NCI-H187 treated with DMSO at 0.1 percent for 48 hours (cell line): ENCODE measurements at regions not wholly inside any gene's neighbourhood (a gene's known extent, or its start where the extent isn't known, plus 50 kb on each side); places are given as distances from the start of the nearest gene placed in this dataset.
A peak's percentile ranks its signal among the peaks of the same experiment; 100 is the strongest.

Source experiments
- DNase-seq: peaks from one replicate; lab custom pipeline; 2025; lab: John Stamatoyannopoulos, UW

DNA sequence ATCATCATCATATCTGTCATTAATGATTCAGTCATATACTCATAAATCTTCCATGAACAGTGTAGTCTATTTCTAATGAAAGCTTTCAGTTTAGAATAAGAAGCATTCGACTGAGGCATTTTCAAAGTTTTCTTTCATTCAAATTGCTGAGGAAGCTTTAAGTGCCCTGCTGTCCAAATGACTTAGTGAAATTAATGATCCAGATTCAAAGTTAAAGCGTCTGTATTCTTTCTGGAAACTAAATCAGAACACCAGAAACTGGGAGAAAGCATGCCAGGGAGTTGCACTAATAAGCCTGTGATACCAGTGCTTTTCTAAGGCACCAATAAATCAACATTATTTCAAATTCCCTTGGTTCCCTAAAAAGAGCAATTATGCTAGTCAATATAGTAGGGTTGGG is 367.8 kb upstream of the ANO5 start:
- no peak for DNase-seq

DNA sequence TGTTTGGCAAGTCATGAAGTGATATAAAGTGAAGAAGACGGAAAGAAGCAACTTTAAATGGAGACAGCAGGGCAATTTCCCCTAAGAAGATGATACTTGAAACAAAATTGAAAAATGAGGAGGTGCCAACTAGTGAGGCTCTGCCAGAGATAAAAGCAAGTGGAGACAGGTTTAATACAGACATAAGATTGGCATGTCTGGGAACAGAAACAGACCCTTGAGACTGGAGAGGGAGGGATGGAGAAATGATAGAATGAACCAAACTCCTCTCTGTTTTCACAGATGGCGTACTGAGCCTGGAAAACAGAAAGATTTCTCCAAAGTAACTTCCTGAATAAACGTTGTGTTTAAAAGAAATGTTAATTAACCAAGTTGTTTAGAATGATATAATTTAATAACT is 354.5 kb upstream of the ANO5 start:
- no peak for DNase-seq

- DNase-seq, result no peak
These were observed 353.1 kb upstream of the ANO5 start for GRCh38 chr11:21839796-21840195.

GRCh38 chr11:21861314-21861713 is 331.6 kb upstream of the ANO5 start:
- no peak for DNase-seq

DNA sequence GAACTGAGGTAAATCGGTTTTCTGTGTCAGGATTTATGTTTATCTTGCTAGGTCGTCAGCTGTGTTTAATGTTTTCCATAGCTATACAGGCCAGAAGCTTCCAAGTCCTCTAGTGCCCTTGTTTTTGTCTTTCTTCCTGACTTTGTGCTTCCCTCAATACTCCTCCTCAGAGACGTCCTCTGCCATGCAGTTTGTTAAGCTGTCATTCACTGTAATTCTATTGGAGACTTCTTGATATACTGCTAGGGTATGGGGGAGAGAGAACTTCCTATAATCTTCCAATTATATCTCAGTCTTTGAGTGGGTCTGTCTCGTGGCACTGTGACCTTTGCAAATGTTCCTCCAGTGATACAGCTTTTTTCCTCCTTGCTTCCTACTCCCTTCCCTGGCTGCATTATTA is 327.3 kb upstream of the ANO5 start:
- DNase-seq, result no peak

- no peak for DNase-seq
These were observed 326.1 kb upstream of the ANO5 start for GRCh38 chr11:21866781-21867180.

- no peak for DNase-seq
These were observed 315.7 kb upstream of the ANO5 start for GRCh38 chr11:21877151-21877550.

- DNase-seq, result no peak
These were observed 309.5 kb upstream of the ANO5 start for GRCh38 chr11:21883354-21883753.

DNA sequence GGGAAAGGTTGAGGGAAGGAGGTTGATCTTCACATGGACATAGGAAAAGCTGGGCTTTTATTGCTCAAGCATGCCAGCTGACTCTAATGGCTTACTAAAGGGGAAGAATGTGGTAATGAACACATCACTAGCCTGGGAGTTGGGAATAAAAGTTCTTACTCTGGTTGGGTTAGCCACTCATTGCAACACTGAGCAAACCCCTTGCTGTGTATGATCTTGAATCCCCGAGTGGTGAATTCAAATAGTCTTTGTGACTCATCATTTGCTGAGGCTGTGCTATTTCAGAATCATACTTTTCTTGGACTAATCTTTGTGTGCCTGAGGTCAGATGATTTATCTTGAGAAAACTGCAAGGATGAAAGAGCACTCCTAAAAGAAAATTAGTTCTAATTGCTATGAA is 304.1 kb upstream of the ANO5 start:
- DNase-seq, result no peak

DNA sequence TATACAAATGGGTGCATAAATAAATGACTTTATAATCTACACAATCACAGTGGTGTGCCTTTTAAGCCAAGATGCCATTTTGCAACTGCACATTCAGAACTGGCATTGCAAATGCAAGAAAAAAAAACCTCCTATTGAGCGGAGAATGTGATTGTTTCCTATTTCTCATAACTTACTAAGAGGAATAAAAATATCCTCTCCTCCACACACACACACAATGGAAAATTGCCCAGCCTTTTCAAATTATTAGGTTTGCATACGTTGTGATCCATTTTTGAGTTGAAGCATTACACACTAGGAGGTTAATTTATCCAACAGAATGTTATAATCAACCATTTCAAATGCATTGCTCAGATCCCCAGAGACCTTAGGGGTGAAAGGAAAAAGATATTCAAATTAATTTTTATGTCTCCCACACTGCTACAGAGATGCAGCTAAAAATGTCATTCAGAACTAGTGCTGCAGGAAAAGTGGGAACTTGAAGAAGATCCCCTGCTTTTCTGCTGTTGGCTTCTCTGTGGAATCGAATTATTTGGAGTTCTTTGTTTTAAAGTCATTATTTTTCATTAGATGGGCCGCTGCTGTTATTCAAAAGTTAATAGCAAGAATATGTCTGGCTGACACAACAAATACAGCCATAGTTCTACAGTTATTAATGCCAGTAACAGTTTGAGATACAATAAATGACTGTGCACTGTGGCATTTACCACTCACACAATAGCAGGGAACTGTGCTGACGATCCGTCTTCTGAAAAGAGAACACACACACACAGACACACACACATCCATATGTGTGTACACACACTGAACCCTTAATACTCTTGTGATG is 299.9 kb upstream of the ANO5 start:
- no peak for DNase-seq

DNA sequence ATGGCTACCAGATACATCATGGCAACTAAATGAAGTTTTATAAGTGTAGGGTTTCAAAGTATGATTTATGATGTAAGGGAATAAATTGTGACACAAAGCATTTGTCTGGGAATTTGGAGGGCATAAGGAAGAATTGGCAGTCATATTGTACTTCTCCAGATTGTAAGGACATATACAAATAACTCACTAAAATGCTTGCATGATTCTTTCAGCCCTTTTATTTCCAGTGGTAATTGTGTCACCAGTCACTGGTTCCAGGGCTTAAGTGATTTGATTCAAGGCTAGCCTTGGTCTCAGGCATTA is 299.4 kb upstream of the ANO5 start:
- no peak for DNase-seq

DNA sequence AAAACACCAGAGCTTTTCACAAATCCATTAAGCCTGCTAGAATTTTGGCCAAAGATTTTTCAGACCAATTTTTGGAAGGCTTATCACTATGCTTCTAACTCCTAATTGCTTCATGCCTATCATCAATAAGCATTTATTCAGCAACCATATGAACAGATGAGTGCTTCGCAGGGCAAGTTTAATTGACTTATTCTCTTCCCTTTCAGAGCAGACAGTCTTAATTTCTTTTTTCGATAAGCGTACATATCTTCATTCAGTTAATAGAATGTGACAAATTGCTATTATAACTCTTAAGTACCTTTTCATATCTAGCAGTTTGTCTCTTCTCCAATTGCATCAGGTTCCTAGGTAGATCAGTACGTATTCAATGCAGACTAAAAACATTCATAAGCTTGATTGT is 298.4 kb upstream of the ANO5 start:
- no peak for DNase-seq

DNA sequence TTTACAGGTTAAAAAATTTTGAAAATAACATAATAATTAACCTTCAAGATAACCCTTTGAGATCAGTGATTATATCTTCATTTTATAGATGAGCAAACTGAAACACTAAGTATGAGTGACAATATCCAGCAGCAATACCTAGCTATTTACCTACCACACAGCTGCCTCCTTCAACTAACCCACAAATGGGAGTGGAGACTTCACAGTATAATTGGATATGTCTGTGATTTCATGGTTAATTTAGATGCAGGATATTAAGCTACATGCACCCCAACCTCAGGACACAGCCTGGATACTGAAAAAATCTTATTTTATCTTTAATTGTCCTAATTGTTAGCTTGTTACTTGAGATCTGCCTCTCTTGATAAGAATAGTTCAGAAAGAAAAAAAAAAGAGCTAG is 297.2 kb upstream of the ANO5 start:
- DNase-seq, result no peak

DNA sequence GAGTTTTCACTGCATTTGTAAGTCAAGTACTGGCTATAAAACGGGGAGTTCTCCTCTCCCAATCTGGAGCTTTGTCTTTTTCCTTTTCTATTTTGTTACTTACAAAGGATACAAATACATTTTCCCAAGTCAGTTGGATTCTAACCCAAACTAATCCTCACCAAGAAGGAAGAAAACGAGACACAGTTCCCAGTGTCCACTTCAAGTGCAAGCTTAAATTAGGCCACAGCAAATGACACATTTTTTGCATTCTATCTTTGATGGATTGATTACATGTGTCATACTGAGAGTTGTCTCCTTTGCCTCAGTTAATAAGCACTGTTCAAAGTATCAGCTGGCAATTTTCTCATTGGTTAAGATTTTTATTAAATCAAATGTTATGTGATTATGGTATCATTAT is 296.7 kb upstream of the ANO5 start:
- no peak for DNase-seq

GRCh38 chr11:21896746-21897602 is 295.9 kb upstream of the ANO5 start:
- DNase-seq, result no peak

- peak; percentile 14 for DNase-seq
These were observed 295.1 kb upstream of the ANO5 start for GRCh38 chr11:21897752-21898151.

- DNase-seq, result no peak
These were observed 284.7 kb upstream of the ANO5 start for GRCh38 chr11:21908211-21908610.

DNA sequence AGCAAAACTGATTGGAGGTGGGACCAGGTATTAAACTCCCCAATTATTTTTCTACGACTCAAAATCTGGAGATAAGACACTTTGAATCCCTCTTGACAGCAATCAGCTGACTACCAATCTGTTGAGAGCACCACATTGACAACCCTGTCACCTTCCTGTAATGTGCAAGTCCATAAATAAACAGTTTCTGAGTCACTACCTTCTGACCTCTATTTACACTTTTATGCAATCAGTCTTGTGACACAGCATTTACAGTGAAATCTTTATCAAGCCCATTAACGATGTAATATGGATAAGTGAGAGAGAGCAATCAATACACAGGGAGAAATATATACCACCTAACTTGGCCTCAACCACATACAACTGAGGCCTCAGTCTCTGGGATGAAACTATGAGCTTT is 283.7 kb upstream of the ANO5 start:
- DNase-seq, result no peak

- DNase-seq, result no peak
These were observed 281.8 kb upstream of the ANO5 start for GRCh38 chr11:21911061-21911460.

DNA sequence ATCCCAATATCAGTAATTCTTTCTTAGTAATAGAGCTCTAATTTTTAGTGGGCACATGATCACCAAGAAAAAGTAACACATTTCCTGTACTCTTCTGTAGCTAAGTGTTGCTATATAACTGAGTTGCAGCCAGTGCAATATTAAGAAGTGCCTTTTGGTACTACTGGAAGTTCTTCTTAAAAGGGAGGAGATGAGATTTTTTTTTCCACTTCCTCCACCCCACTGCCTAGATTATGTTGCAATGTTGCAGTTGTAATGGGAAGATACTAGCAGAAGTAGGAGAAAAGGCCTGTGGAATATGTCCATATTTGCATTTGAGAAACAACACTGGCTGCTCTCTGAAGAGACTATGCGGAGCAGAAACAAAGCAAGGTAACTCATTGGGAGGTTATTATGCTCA is 280.6 kb upstream of the ANO5 start:
- no peak for DNase-seq

DNA sequence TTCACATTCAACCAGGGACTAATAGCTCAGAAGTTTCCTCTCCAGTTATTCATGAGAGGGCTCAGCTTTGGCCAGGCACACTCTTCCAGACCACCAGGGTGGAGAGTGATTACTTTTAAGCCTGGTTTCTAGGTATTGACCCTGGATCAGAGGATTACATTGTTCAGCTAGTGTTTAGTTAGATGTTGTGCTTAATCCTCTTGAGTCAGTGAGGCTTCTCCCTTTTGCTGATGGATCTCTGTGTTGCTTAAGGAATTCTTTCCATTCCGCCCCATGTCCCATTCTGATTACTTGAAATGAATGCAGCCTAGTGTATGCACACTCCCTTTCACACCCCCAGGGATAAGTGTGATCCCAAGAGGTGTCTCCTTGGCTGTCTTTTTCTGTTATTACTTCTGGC is 271.7 kb upstream of the ANO5 start:
- DNase-seq, result no peak

DNA sequence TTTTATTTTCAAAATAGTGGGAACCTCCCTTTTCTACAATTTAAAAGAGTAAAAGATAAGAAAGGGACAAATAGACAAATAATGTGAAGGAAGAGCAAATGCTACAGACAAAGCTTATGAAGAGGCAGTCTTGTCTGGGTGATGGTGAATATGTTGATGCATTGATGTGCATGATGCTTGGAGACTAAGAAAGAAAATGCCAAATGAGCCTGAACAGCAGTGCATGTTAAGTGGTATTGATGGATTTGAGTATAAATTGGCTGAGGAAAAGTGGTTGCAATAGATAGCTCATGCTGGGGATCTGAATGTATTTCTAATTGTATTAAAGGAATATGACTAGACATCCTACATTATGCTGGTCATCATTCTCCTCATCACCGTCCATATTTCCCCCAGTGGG is 268.6 kb upstream of the ANO5 start:
- DNase-seq, result no peak

DNA sequence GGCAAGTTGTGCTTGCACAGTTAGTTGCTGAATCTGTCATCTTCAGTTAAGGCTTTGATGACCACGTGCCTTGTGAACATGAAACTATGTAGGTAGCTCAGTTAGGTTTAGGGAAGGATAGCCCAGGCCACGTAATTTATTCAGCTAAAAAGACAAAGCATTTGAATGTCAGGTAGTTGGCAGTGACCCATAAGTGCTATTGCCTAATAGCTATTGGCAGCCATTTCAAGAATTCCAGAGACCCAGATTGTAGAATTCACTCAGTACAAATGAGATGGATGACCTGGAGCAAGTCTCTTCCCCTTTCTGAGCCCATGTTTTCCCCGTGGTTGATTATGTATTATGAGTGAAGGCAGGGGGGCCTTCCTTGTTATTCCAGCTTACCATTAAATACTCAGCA is 265.3 kb upstream of the ANO5 start:
- no peak for DNase-seq

GRCh38 chr11:21928847-21929246 is 264.0 kb upstream of the ANO5 start:
- DNase-seq, result no peak
